ENCODE measurements at regions not wholly inside any gene's neighbourhood (a gene's known extent, or its start where the extent isn't known, plus 50 kb on each side); places are given as distances from the start of the nearest gene placed in this dataset.

DNA sequence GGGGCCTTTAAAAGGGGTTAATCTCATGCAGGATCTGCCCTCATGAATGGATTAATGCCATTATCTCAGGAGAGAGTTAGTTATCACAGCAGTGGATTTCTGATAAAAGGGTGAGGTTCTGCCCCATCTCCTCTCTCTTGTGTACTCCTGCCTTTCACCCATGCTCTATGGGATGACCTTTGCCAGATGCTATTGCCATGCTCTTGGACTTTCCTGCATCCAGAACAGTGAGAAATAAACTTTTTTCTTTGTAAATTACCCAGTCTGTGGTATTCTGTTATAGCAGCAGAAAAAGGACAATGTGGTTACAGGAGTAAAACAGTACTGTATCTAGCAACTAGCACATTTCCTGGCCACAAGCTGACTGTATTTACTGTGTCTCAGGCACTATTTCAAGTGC is 58.0 kb upstream of the CCN2 start:
- Histone ChIP-seq H3K27me3 (ENCODE audit: control insufficient read depth, insufficient read depth, low read length) (no peaks in the 10 kb centered on the region), H2AK5ac (ENCODE audit: low read depth, low read length) (0 out of 2 replicates have a peak overlapping the region, but pooled peaks have one; percentile 39), H3K14ac (replicated peaks; ENCODE audit: low read depth, low read length) (0 out of 2 replicates have a peak overlapping the region, but pooled peaks have one; percentile 64), H3K27ac (ENCODE audit: insufficient read depth, low read length) (no peak overlapping the region), H3K9me1 (ENCODE audit: insufficient read depth, low read length) (no peaks in the 10 kb centered on the region), H3K36me3 (ENCODE audit: control insufficient read depth, insufficient read depth, low read length) (no peaks in the 10 kb centered on the region), H4K8ac (ENCODE audit: low read depth in 2 of 2, low read length in 2 of 2) (no peak overlapping the region; a peak in 1 of 4 replicates), H4K91ac (ENCODE audit: insufficient read depth, low read depth, low read length) (no peak overlapping the region), H3K23ac (ENCODE audit: low read depth, low read length) (0 out of 2 replicates have a peak overlapping the region, but pooled peaks have one; percentile 25), H3K4me1 (ENCODE audit: control insufficient read depth, insufficient read depth, low read length) (peaks cover 5% of the 10 kb centered on the region), H2BK5ac (ENCODE audit: low read depth, low read length, poor library complexity, severe bottlenecking) (no peak overlapping the region), H2BK120ac (ENCODE audit: low read depth, low read length) (0 out of 2 replicates have a peak overlapping the region, but pooled peaks have one; percentile 28), H3K56ac (ENCODE audit: extremely low read depth, insufficient read depth, low read length) (no peak overlapping the region), H3K79me1 (ENCODE audit: low read depth in 1 of 2, low read length in 2 of 2) (no peaks in the 10 kb centered on the region), H4K5ac (ENCODE audit: low read depth, low read length) (no peak overlapping the region), H3K9ac (ENCODE audit: low read depth, low read length) (no peak overlapping the region), H4K20me1 (ENCODE audit: insufficient read depth, low read length) (no peaks in the 10 kb centered on the region), H2BK15ac (ENCODE audit: low read depth, low read length) (no peak overlapping the region), H2AFZ (replicated peaks; ENCODE audit: low read length, poor library complexity) (no peak overlapping the region), H2BK20ac (ENCODE audit: low read depth, low read length) (peak overlapping the region; percentile 50; the same call in 1 of the 2 replicates), H3K18ac (ENCODE audit: low read depth, low read length) (peak overlapping the region; percentile 76), H2AK9ac (replicated peaks; ENCODE audit: low read depth, low read length, poor library complexity) (no peak overlapping the region), H3K9me3 (ENCODE audit: control insufficient read depth, insufficient read depth, low read length) (no peaks in the 10 kb centered on the region; the same call in 1 of the 2 replicates), H3K4me2 (ENCODE audit: low read depth, low read length) (no peak overlapping the region), H3K4ac (ENCODE audit: low read depth, low read length) (no peak overlapping the region), H3K4me3 (ENCODE audit: insufficient read depth, low read depth, low read length) (no peak overlapping the region)
- intact Hi-C loops (cut with micrococcal nuclease) (no loop called here), in situ Hi-C loops (cut with MboI; ENCODE audit: low sequenced_read_pairs) (no loop called here), dilution Hi-C loops (cut with HindIII; ENCODE audit: low sequenced_read_pairs, unreplicated experiment) (no loop called here)
- TF ChIP-seq RAD21 (IDR thresholded peaks at IDR 0.05; ENCODE audit: low read length) (no peak), CTCF (conservative IDR thresholded peaks at IDR 0.05; ENCODE audit: low read depth, low read length) (no peak), MAFK (IDR thresholded peaks at IDR 0.05; ENCODE audit: low read depth, low read length) (no peak), MXI1 (IDR thresholded peaks at IDR 0.05; ENCODE audit: borderline replicate concordance, low read depth, low read length) (no peak), FOS (IDR thresholded peaks at IDR 0.05; ENCODE audit: low read depth, low read length) (no peak), ELK1 (IDR thresholded peaks at IDR 0.05; ENCODE audit: borderline replicate concordance, low read depth, low read length) (no peak), CEBPB (IDR thresholded peaks at IDR 0.05; ENCODE audit: low read depth, low read length) (no peak)
- TF ChIP-seq, protein P1, sequence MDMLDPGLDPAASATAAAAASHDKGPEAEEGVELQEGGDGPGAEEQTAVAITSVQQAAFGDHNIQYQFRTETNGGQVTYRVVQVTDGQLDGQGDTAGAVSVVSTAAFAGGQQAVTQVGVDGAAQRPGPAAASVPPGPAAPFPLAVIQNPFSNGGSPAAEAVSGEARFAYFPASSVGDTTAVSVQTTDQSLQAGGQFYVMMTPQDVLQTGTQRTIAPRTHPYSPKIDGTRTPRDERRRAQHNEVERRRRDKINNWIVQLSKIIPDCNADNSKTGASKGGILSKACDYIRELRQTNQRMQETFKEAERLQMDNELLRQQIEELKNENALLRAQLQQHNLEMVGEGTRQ (IDR thresholded peaks at IDR 0.05; ENCODE audit: low read depth, low read length) = no peak
- DNase-seq (no peak), ATAC-seq (ENCODE audit: low read depth) (no peak)
- CTCF ChIA-PET = no interaction called here
- POLR2A ChIA-PET (ENCODE audit: unreplicated experiment) = no interaction called here
- no TSS peak for BruUV-seq (replicated peaks)

Data from IMR-90 (cell line).